HEK293T (cell line): ENCODE measurements at regions not wholly inside any gene's neighbourhood (a gene's known extent, or its start where the extent isn't known, plus 50 kb on each side); places are given as distances from the start of the nearest gene placed in this dataset.

Source experiments
- CTCF ChIA-PET: fragments of 350-600 bp; formaldehyde crosslinking; extraction: SDS; loops from one replicate; lab custom pipeline; 2021; ENCODE audit warnings: antibody characterized with exemption, inconsistent platforms; lab: Yijun Ruan, JAX
- POLR2A ChIA-PET: fragments of 350-600 bp; formaldehyde crosslinking; extraction: SDS; loops from one replicate; lab custom pipeline; 2020; ENCODE audit warnings: antibody characterized with exemption, inconsistent platforms; lab: Yijun Ruan, JAX
- DNase-seq: peaks from one replicate; pipeline ENCODE4 v3.0.0; 2012; ENCODE audit warnings: mixed read lengths; ENCODE audit errors: extremely low spot score
- ARNT ChIP-seq: fragments of 450-650 bp; IDR thresholded peaks from 2 replicates; pipeline ENCODE4 v1.6.1; 2017; ENCODE audit warnings: mild to moderate bottlenecking
- BHLHE40 ChIP-seq: fragments of 450-650 bp; IDR thresholded peaks from 2 replicates; pipeline ENCODE4 v1.6.1; 2016; ENCODE audit warnings: mild to moderate bottlenecking, moderate library complexity, borderline replicate concordance
- CTBP1 ChIP-seq: fragments of 450-650 bp; IDR thresholded peaks from 2 replicates; pipeline ENCODE4 v1.6.1; 2016; ENCODE audit warnings: borderline replicate concordance
- ELF4 ChIP-seq: fragments of 450-650 bp; IDR thresholded peaks from 2 replicates; pipeline ENCODE4 v1.6.1; 2017; ENCODE audit warnings: antibody characterized with exemption
- FOXA1 ChIP-seq: fragments of 450-650 bp; IDR thresholded peaks from 2 replicates; pipeline ENCODE4 v1.6.1; 2016; ENCODE audit warnings: mild to moderate bottlenecking
- FOXK2 ChIP-seq: fragments of 450-650 bp; IDR thresholded peaks from 2 replicates; pipeline ENCODE4 v1.6.1; 2016; ENCODE audit warnings: mild to moderate bottlenecking
- FOXM1 ChIP-seq: fragments of 450-650 bp; IDR thresholded peaks from 2 replicates; pipeline ENCODE4 v1.6.1; 2017; ENCODE audit warnings: mild to moderate bottlenecking, borderline replicate concordance
- HDGF ChIP-seq: fragments of 450-650 bp; IDR thresholded peaks from 2 replicates; pipeline ENCODE4 v1.6.1; 2017; ENCODE audit warnings: antibody characterized with exemption, borderline replicate concordance
- L3MBTL2 ChIP-seq: fragments of 450-650 bp; conservative IDR thresholded peaks from 2 replicates; pipeline ENCODE4 v1.6.1; 2016; ENCODE audit warnings: mild to moderate bottlenecking
- LEF1 ChIP-seq: fragments of 450-650 bp; IDR thresholded peaks from 2 replicates; pipeline ENCODE4 v1.6.1; 2017; ENCODE audit warnings: mild to moderate bottlenecking, borderline replicate concordance
- NFRKB ChIP-seq: fragments of 450-650 bp; IDR thresholded peaks from 2 replicates; pipeline ENCODE4 v1.6.1; 2016; ENCODE audit warnings: mild to moderate bottlenecking, moderate library complexity
- PKNOX1 ChIP-seq: fragments of 450-650 bp; IDR thresholded peaks from 2 replicates; pipeline ENCODE4 v1.6.1; 2016
- SP1 ChIP-seq: fragments of 450-650 bp; IDR thresholded peaks from 2 replicates; pipeline ENCODE4 v1.6.1; 2017
- SUZ12 ChIP-seq: fragments of 450-650 bp; IDR thresholded peaks from 2 replicates; pipeline ENCODE4 v1.6.1; 2016; ENCODE audit warnings: mild to moderate bottlenecking
- TARDBP ChIP-seq: fragments of 450-650 bp; IDR thresholded peaks from 2 replicates; pipeline ENCODE4 v1.6.1; 2016
- ZNF384 ChIP-seq: fragments of 450-650 bp; IDR thresholded peaks from 2 replicates; pipeline ENCODE4 v1.6.1; 2016

- no peak for TF ChIP-seq ZNF384
- no peak for TF ChIP-seq NFRKB
- TF ChIP-seq FOXA1 = no peak
- no peak for TF ChIP-seq ARNT
- no peak for TF ChIP-seq SP1
- no peak for TF ChIP-seq PKNOX1
- no peak for TF ChIP-seq BHLHE40
- TF ChIP-seq LEF1 = no peak
- TF ChIP-seq CTBP1 = no peak
- no peak for TF ChIP-seq FOXK2
- TF ChIP-seq ELF4 = no peak
- TF ChIP-seq HDGF = no peak
- TF ChIP-seq L3MBTL2 = no peak
- no peak for TF ChIP-seq TARDBP
- TF ChIP-seq SUZ12 = no peak
- no peak for TF ChIP-seq FOXM1
- ChIA-PET POLR2A (no interaction called here), CTCF (no interaction called here)
- DNase-seq = no peak
Measured at GRCh38 chr17:71713846-71714245, 407.0 kb upstream of the SOX9 start.

- CTCF ChIA-PET = no interaction called here
- no peak for DNase-seq
- POLR2A ChIA-PET = no interaction called here
- no peak for TF ChIP-seq ELF4
- TF ChIP-seq PKNOX1 = no peak
- TF ChIP-seq SP1 = no peak
- no peak for TF ChIP-seq L3MBTL2
- TF ChIP-seq NFRKB = no peak
Measured at GRCh38 chr17:71724339-71724738, 396.5 kb upstream of the SOX9 start.

- CTCF ChIA-PET = no interaction called here
- POLR2A ChIA-PET = no interaction called here
- no peak for DNase-seq
- no peak for TF ChIP-seq ARNT
- TF ChIP-seq HDGF = no peak
- no peak for TF ChIP-seq NFRKB
- TF ChIP-seq BHLHE40 = no peak
- no peak for TF ChIP-seq PKNOX1
- TF ChIP-seq CTBP1 = no peak
- TF ChIP-seq SP1 = no peak
- TF ChIP-seq L3MBTL2 = no peak
- no peak for TF ChIP-seq ZNF384
- no peak for TF ChIP-seq LEF1
- TF ChIP-seq FOXA1 = no peak
- TF ChIP-seq FOXM1 = no peak
- TF ChIP-seq FOXK2 = no peak
- TF ChIP-seq ELF4 = no peak
Measured at GRCh38 chr17:71725811-71726210, 395.0 kb upstream of the SOX9 start.

GRCh38 chr17:71726341-71726740 lies 394.5 kb upstream of the SOX9 start:
- POLR2A ChIA-PET = no interaction called here
- no peak for DNase-seq
- TF ChIP-seq TARDBP = no peak
- no peak for TF ChIP-seq SUZ12
- TF ChIP-seq ELF4 = no peak
- CTCF ChIA-PET = no interaction called here

GRCh38 chr17:71727292-71727691 lies 393.5 kb upstream of the SOX9 start:
- no peak for DNase-seq
- TF ChIP-seq SUZ12 = no peak
- TF ChIP-seq SP1 = no peak
- no peak for TF ChIP-seq L3MBTL2
- TF ChIP-seq BHLHE40 = no peak
- no peak for TF ChIP-seq LEF1
- no peak for TF ChIP-seq FOXK2
- no peak for TF ChIP-seq FOXM1
- no peak for TF ChIP-seq NFRKB
- no peak for TF ChIP-seq TARDBP
- TF ChIP-seq FOXA1 = no peak
- POLR2A ChIA-PET = no interaction called here
- CTCF ChIA-PET = no interaction called here

- DNase-seq = no peak
- TF ChIP-seq PKNOX1 (no peak), SP1 (no peak), ZNF384 (no peak), ARNT (no peak), FOXA1 (no peak), BHLHE40 (no peak), FOXK2 (no peak), L3MBTL2 (no peak), HDGF (no peak), FOXM1 (no peak), SUZ12 (no peak), LEF1 (no peak), TARDBP (no peak), CTBP1 (no peak), NFRKB (no peak), ELF4 (no peak)
- ChIA-PET CTCF (no interaction called here), POLR2A (no interaction called here)
Measured at GRCh38 chr17:71727723-71728122, 393.1 kb upstream of the SOX9 start.
